AG04449 (cell line): ENCODE measurements at regions not wholly inside any gene's neighbourhood (a gene's known extent, or its start where the extent isn't known, plus 50 kb on each side); places are given as distances from the start of the nearest gene placed in this dataset.

Experiments
- CTCF ChIA-PET: fragments of 350-600 bp; formaldehyde crosslinking; extraction: SDS; loops from one replicate; lab custom pipeline; 2021; ENCODE audit warnings: antibody characterized with exemption; lab: Yijun Ruan, JAX
- POLR2A ChIA-PET: fragments of 400-600, 350-600 bp; formaldehyde crosslinking; extraction: SDS; loops from one replicate; lab custom pipeline; 2020; ENCODE audit warnings: antibody characterized with exemption, inconsistent platforms; lab: Yijun Ruan, JAX
- DNase-seq: peaks from one replicate; pipeline ENCODE4 v3.0.0-alpha.2; 2010; ENCODE audit warnings: low read depth, low spot score
- H3K4me3 ChIP-seq: 2 replicates; pipeline ENCODE4 v1.5.1; 2011; ENCODE audit warnings: low read depth, mild to moderate bottlenecking, control low read depth, low read length
- CTCF ChIP-seq: IDR thresholded peaks from one replicate; pipeline ENCODE4 v1.5.1; 2011; ENCODE audit warnings: mild to moderate bottlenecking, moderate library complexity, low read length, control low read depth, inconsistent platforms; ENCODE audit not compliant: insufficient read depth; ENCODE audit errors: missing control alignments

- CTCF ChIA-PET, result no interaction called here
- no peak overlapping the region for H3K4me3 ChIP-seq
- POLR2A ChIA-PET, result no interaction called here
- TF ChIP-seq CTCF, result no peak
- no peak for DNase-seq
Observed at GRCh38 chr11:81365496-81365895, 1368.2 kb downstream of the FAM181B start.

GRCh38 chr11:81359476-81359875 lies 1374.2 kb downstream of the FAM181B start:
- ChIA-PET CTCF (no interaction called here), POLR2A (no interaction called here)
- no peak for DNase-seq
- no peak for TF ChIP-seq CTCF
- no peak overlapping the region for H3K4me3 ChIP-seq

GRCh38 chr11:81345609-81346008 lies 1388.1 kb downstream of the FAM181B start:
- no peak for DNase-seq
- ChIA-PET CTCF (interaction anchor here (0.6 kb wide), 1 partner anchor 28 kb away, joined by 3 read pairs; no protein-coding TSS in a partner anchor), POLR2A (no interaction called here)
- no peak overlapping the region for H3K4me3 ChIP-seq
- no peak for TF ChIP-seq CTCF

- no peak for DNase-seq
- TF ChIP-seq CTCF, result no peak
- ChIA-PET CTCF (no interaction called here), POLR2A (no interaction called here)
- no peak overlapping the region for H3K4me3 ChIP-seq
Observed at GRCh38 chr11:81342966-81343365, 1390.7 kb downstream of the FAM181B start.

- POLR2A ChIA-PET, result no interaction called here
- CTCF ChIA-PET, result no interaction called here
- no peak overlapping the region for H3K4me3 ChIP-seq
- no peak for TF ChIP-seq CTCF
- no peak for DNase-seq
Observed at GRCh38 chr11:81340225-81340624, 1393.4 kb downstream of the FAM181B start.

- POLR2A ChIA-PET, result no interaction called here
- CTCF ChIA-PET, result no interaction called here
- no peak overlapping the region for H3K4me3 ChIP-seq
- no peak for DNase-seq
- TF ChIP-seq CTCF, result no peak
Observed at GRCh38 chr11:81339521-81339920, 1394.1 kb downstream of the FAM181B start.
